GM21619 (cell line): ENCODE measurements at regions not wholly inside any gene's neighbourhood (a gene's known extent, or its start where the extent isn't known, plus 50 kb on each side); places are given as distances from the start of the nearest gene placed in this dataset.

Experiments
- ATAC-seq: cut with Tn5 transposase; IDR thresholded peaks from one replicate; pipeline ENCODE4 v1.9.1; 2021; ENCODE audit not compliant: unreplicated experiment

- no peak for ATAC-seq
Measured at GRCh38 chr5:126199467-126199866, 223.7 kb upstream of the GRAMD2B start.

- no peak for ATAC-seq
Measured at GRCh38 chr5:126208691-126209090, 214.5 kb upstream of the GRAMD2B start.

- ATAC-seq, result no peak
Measured at GRCh38 chr5:126210955-126211354, 212.3 kb upstream of the GRAMD2B start.

GRCh38 chr5:126219616-126220015 is 203.6 kb upstream of the GRAMD2B start:
- no peak for ATAC-seq

GRCh38 chr5:126220725-126221124 is 202.5 kb upstream of the GRAMD2B start:
- ATAC-seq, result no peak

- no peak for ATAC-seq
Measured at GRCh38 chr5:126228934-126229333, 194.3 kb upstream of the GRAMD2B start.

- no peak for ATAC-seq
Measured at GRCh38 chr5:126233256-126233655, 190.0 kb upstream of the GRAMD2B start.

GRCh38 chr5:126234563-126235195 is 188.5 kb upstream of the GRAMD2B start:
- ATAC-seq, result no peak

GRCh38 chr5:126235628-126236027 is 187.6 kb upstream of the GRAMD2B start:
- ATAC-seq, result no peak

GRCh38 chr5:126236994-126237393 is 186.2 kb upstream of the GRAMD2B start:
- no peak for ATAC-seq

- ATAC-seq, result no peak
Measured at GRCh38 chr5:126248611-126249010, 174.6 kb upstream of the GRAMD2B start.

- no peak for ATAC-seq
Measured at GRCh38 chr5:126251024-126251423, 172.2 kb upstream of the GRAMD2B start.

GRCh38 chr5:126253406-126253805 is 169.8 kb upstream of the GRAMD2B start:
- ATAC-seq, result no peak

- no peak for ATAC-seq
Measured at GRCh38 chr5:126263591-126264184, 159.5 kb upstream of the GRAMD2B start.

GRCh38 chr5:126265917-126266316 is 157.3 kb upstream of the GRAMD2B start:
- no peak for ATAC-seq

- no peak for ATAC-seq
Measured at GRCh38 chr5:126267438-126267837, 155.8 kb upstream of the GRAMD2B start.

- no peak for ATAC-seq
Measured at GRCh38 chr5:126268697-126269315, 154.4 kb upstream of the GRAMD2B start.

GRCh38 chr5:126269511-126269910 is 153.7 kb upstream of the GRAMD2B start:
- ATAC-seq, result no peak

GRCh38 chr5:126271141-126271540 is 152.1 kb upstream of the GRAMD2B start:
- ATAC-seq, result no peak

GRCh38 chr5:126274076-126274762 is 149.0 kb upstream of the GRAMD2B start:
- ATAC-seq, result no peak

GRCh38 chr5:126274763-126275125 is 148.5 kb upstream of the GRAMD2B start:
- ATAC-seq, result no peak

GRCh38 chr5:126277762-126278161 is 145.4 kb upstream of the GRAMD2B start:
- ATAC-seq, result no peak
